ENCODE measurements at regions not wholly inside any gene's neighbourhood (a gene's known extent, or its start where the extent isn't known, plus 50 kb on each side); places are given as distances from the start of the nearest gene placed in this dataset.

GRCh38 chr4:35358001-35358584 is 886.2 kb downstream of the ARAP2 start:
- TF ChIP-seq CTCF (conservative IDR thresholded peaks at IDR 0.05; ENCODE audit: low read length) (no peak), EZH2phosphoT487 (IDR thresholded peaks at IDR 0.05; ENCODE audit: borderline replicate concordance, low read depth, low read length) (no peak)
